IMR-90 (cell line): ENCODE measurements at regions not wholly inside any gene's neighbourhood (a gene's known extent, or its start where the extent isn't known, plus 50 kb on each side); places are given as distances from the start of the nearest gene placed in this dataset.

Experiments used
- ATAC-seq: fragments of 200-7000 bp; cut with Tn5 transposase; 2 replicates; pipeline ENCODE4 v1.9.1; 2020; ENCODE audit warnings: low read depth, mild to moderate bottlenecking, moderate library complexity
- BruUV-seq: library from RNA; stranded (reverse); fragments of 400-500 nt; replicated peaks from 2 replicates; lab custom pipeline; 2021; lab: Mats Ljungman, UMichigan
- CTCF ChIA-PET: fragments of 300-600 bp; formaldehyde crosslinking; extraction: SDS; loops from one replicate; lab custom pipeline; 2021; ENCODE audit warnings: antibody characterized with exemption; lab: Yijun Ruan, JAX
- POLR2A ChIA-PET: fragments of 300-600 bp; sonication (Branson Sonifier 250); formaldehyde crosslinking; loops from one replicate; lab custom pipeline; 2022; ENCODE audit warnings: antibody characterized with exemption; ENCODE audit not compliant: unreplicated experiment; lab: Charles Lee
- DNase-seq: peaks from one replicate; pipeline ENCODE4 v3.0.0; 2013
- H2AFZ ChIP-seq: replicated peaks from 2 replicates; pipeline ENCODE3; 2013; ENCODE audit warnings: low read length, mild to moderate bottlenecking; ENCODE audit not compliant: poor library complexity
- H2AK5ac ChIP-seq: 2 replicates; pipeline ENCODE4 v1.6.1; 2013; ENCODE audit warnings: low read depth, low read length, inconsistent platforms
- H2AK9ac ChIP-seq: replicated peaks from 2 replicates; pipeline ENCODE3; 2013; ENCODE audit warnings: mild to moderate bottlenecking, low read depth, low read length, moderate library complexity; ENCODE audit not compliant: poor library complexity
- H2BK120ac ChIP-seq: 2 replicates; pipeline ENCODE4 v1.6.1; 2013; ENCODE audit warnings: low read depth, low read length, inconsistent platforms
- H2BK15ac ChIP-seq: 3 replicates; pipeline ENCODE4 v1.6.1; 2013; ENCODE audit warnings: low read depth, low read length, inconsistent platforms
- H2BK20ac ChIP-seq: 2 replicates; pipeline ENCODE4 v1.6.1; 2013; ENCODE audit warnings: low read depth, mild to moderate bottlenecking, inconsistent platforms, low read length, moderate library complexity
- H2BK5ac ChIP-seq: 2 replicates; pipeline ENCODE4 v1.6.1; 2013; ENCODE audit warnings: mild to moderate bottlenecking, low read depth, low read length, inconsistent platforms; ENCODE audit not compliant: poor library complexity, severe bottlenecking
- H3K14ac ChIP-seq: replicated peaks from 2 replicates; pipeline ENCODE4 v1.6.1; 2013; ENCODE audit warnings: low read depth, low read length, inconsistent platforms
- H3K18ac ChIP-seq: 2 replicates; pipeline ENCODE4 v1.6.1; 2013; ENCODE audit warnings: low read depth, low read length, control low read depth
- H3K23ac ChIP-seq: 2 replicates; pipeline ENCODE4 v1.6.1; 2013; ENCODE audit warnings: low read depth, low read length, inconsistent platforms
- H3K27ac ChIP-seq: 2 replicates; pipeline ENCODE4 v1.5.1; 2013; ENCODE audit warnings: mild to moderate bottlenecking, control low read depth, low read length; ENCODE audit not compliant: insufficient read depth
- H3K27me3 ChIP-seq: 2 replicates; pipeline ENCODE4 v1.6.1; 2013; ENCODE audit warnings: low read length; ENCODE audit not compliant: control insufficient read depth, insufficient read depth
- H3K36me3 ChIP-seq: 2 replicates; pipeline ENCODE4 v1.6.1; 2013; ENCODE audit warnings: low read length, mixed read lengths; ENCODE audit not compliant: control insufficient read depth, insufficient read depth
- H3K4ac ChIP-seq: 2 replicates; pipeline ENCODE4 v1.6.1; 2013; ENCODE audit warnings: low read depth, low read length, inconsistent platforms
- H3K4me1 ChIP-seq: 2 replicates; pipeline ENCODE4 v1.6.1; 2013; ENCODE audit warnings: low read length, mixed read lengths; ENCODE audit not compliant: control insufficient read depth, insufficient read depth
- H3K4me2 ChIP-seq: 2 replicates; pipeline ENCODE4 v1.6.1; 2013; ENCODE audit warnings: low read depth, mild to moderate bottlenecking, control low read depth, low read length, moderate library complexity
- H3K4me3 ChIP-seq: 2 replicates; pipeline ENCODE4 v1.5.1; 2013; ENCODE audit warnings: low read depth, mild to moderate bottlenecking, control low read depth, low read length, moderate library complexity; ENCODE audit not compliant: insufficient read depth
- H3K56ac ChIP-seq: 2 replicates; pipeline ENCODE4 v1.6.1; 2013; ENCODE audit warnings: low read length, inconsistent platforms; ENCODE audit not compliant: insufficient read depth; ENCODE audit errors: extremely low read depth
- H3K79me1 ChIP-seq, 2 experiments: 2 replicates each; pipeline ENCODE4 v1.6.1; 2013; ENCODE audit warnings: low read length in 2 of 2, inconsistent platforms in 1 of 2, low read depth in 1 of 2
- H3K9ac ChIP-seq: 2 replicates; pipeline ENCODE4 v1.6.1; 2013; ENCODE audit warnings: low read depth, low read length, control low read depth
- H3K9me1 ChIP-seq: 2 replicates; pipeline ENCODE4 v1.6.1; 2013; ENCODE audit warnings: low read length, inconsistent platforms; ENCODE audit not compliant: insufficient read depth
- H3K9me3 ChIP-seq: 2 replicates; pipeline ENCODE4 v1.6.1; 2013; ENCODE audit warnings: low read length; ENCODE audit not compliant: control insufficient read depth, insufficient read depth
- H4K20me1 ChIP-seq: 2 replicates; pipeline ENCODE4 v1.6.1; 2013; ENCODE audit warnings: low read length, inconsistent platforms; ENCODE audit not compliant: insufficient read depth
- H4K5ac ChIP-seq: 2 replicates; pipeline ENCODE4 v1.6.1; 2013; ENCODE audit warnings: mild to moderate bottlenecking, low read depth, low read length, control low read depth
- H4K8ac ChIP-seq, 2 experiments: 2 replicates each; pipeline ENCODE4 v1.6.1; 2013; ENCODE audit warnings: low read depth in 2 of 2, low read length in 2 of 2, control low read depth in 1 of 2, inconsistent platforms in 1 of 2
- H4K91ac ChIP-seq: 2 replicates; pipeline ENCODE4 v1.6.1; 2013; ENCODE audit warnings: low read depth, low read length, inconsistent platforms; ENCODE audit not compliant: insufficient read depth
- MAZ ChIP-seq: IDR thresholded peaks from 2 replicates; pipeline ENCODE4 v1.6.1; 2012; ENCODE audit warnings: low read depth, mild to moderate bottlenecking, low read length, improper control_type of control experiment, moderate library complexity, borderline replicate concordance
- WGBS, 2 experiments: methylation state at CpG; one replicate each; pipeline versions ENCODE4 v1.1.5 to v1.1.7; 2013; ENCODE audit warnings: missing lambda C conversion rate in 2 of 2; ENCODE audit not compliant: insufficient read length in 1 of 2; ENCODE audit errors: extremely low coverage in 2 of 2; 5-methylcytosine and 5-hydroxymethylcytosine counted together
- dilution Hi-C: fragments of 300-500 bp; cut with HindIII; formaldehyde crosslinking; loops from one replicate; pipeline ENCODE4 v1.14.3; 2018; ENCODE audit warnings: low sequenced_read_pairs; ENCODE audit not compliant: unreplicated experiment
- in situ Hi-C: fragments of 300-500 bp; cut with MboI; formaldehyde crosslinking; loops from 3 replicates; pipeline ENCODE4 v1.14.3; 2019; ENCODE audit warnings: low sequenced_read_pairs, inconsistent platforms, mixed read lengths
- intact Hi-C: fragments of 100-400 bp; cut with micrococcal nuclease; formaldehyde crosslinking; loops from 2 replicates; pipeline ENCODE4 v1.10.0; 2022

DNA sequence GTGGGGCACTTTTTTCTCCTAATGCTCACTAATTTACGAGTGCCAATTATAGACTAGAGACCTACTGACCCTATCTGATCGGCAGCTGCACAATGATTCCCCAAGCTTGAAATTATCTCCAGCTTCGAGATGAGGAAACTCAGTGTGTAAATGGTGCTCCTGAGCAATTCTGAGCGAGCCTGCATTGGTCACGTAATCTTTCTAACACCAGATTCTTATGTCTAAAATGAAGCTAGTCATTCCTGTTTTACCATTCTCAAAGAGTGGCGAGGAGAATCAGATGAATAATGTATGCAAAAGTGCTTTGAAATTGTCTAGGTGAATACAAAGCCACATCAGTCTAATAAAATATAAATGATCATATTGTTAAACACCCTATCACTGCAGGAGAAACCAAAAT, 318.1 kb upstream of the FAM78B start:
- H3K9ac ChIP-seq: no peak overlapping the region
- no TSS peak for BruUV-seq
- H3K4me3 ChIP-seq: no peak overlapping the region
- H3K14ac ChIP-seq: no peak overlapping the region
- ChIA-PET POLR2A (no interaction called here), CTCF (no interaction called here)
- H3K4me1 ChIP-seq: no peaks in the 10 kb centered on the region
- WGBS, 2 experiments: no CpG with 5 or more reads among the region's 6 CpGs
- H3K27ac ChIP-seq: no peak overlapping the region
- H4K5ac ChIP-seq: no peak overlapping the region
- H4K91ac ChIP-seq: no peak overlapping the region
- no peak for TF ChIP-seq MAZ
- intact Hi-C loops: loop anchor here (5.0 kb wide), 1 partner anchor 572 kb away; no protein-coding TSS in a partner anchor
- no peak overlapping the region for H2AK9ac ChIP-seq
- H3K4ac ChIP-seq: no peak overlapping the region
- ATAC-seq (no peak), DNase-seq (no peak)
- no peak overlapping the region for H3K56ac ChIP-seq
- H2AFZ ChIP-seq: no peak overlapping the region
- no peaks in the 10 kb centered on the region for H3K27me3 ChIP-seq
- peaks cover 2% of the 10 kb centered on the region for H3K9me3 ChIP-seq
- no peak overlapping the region for H4K8ac ChIP-seq
- H3K36me3 ChIP-seq: no peaks in the 10 kb centered on the region
- H3K9me1 ChIP-seq: no peaks in the 10 kb centered on the region
- H3K79me1 ChIP-seq: no peaks in the 10 kb centered on the region
- no peaks in the 10 kb centered on the region for H4K20me1 ChIP-seq
- H2BK120ac ChIP-seq: no peak overlapping the region
- no peak overlapping the region for H2BK15ac ChIP-seq
- H3K23ac ChIP-seq: no peak overlapping the region
- H2BK20ac ChIP-seq: no peak overlapping the region
- H2BK5ac ChIP-seq: no peak overlapping the region
- dilution Hi-C loops: no loop called here
- in situ Hi-C loops: loop anchor here (5.0 to 25.0 kb wide), 2 partner anchors 553 to 873 kb away; no protein-coding TSS in a partner anchor
- H3K18ac ChIP-seq: no peak overlapping the region
- H3K4me2 ChIP-seq: no peak overlapping the region
- H2AK5ac ChIP-seq: no peak overlapping the region
